ENCODE measurements at regions not wholly inside any gene's neighbourhood (a gene's known extent, or its start where the extent isn't known, plus 50 kb on each side); places are given as distances from the start of the nearest gene placed in this dataset.

DNA sequence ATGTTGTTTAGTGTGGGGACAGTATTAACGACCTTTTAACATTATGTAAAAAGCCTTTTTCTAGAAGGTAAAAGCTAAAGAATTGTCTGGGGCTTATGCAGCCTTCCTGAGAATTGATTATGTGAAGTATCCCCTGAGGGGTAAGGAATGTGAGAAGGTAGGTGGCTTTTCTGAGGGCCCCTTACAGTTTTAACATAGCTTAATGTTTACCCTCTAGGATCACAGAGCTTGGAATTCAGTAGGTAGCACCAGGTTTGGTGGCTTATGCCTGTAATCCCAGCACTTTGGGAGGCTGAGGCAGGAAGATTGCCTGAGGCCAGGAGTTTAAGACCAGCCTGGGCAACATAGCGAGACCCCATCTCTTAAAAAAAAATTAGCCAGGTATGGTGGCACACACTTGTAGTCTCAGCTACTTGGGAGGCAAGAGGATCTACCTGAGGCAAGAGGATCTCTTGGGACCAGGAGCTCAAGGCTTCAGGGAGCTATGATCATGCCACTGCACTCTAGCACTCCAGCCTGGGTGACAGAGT is 101.3 kb downstream of the OLFM4 start:
- TF ChIP-seq, protein P1, sequence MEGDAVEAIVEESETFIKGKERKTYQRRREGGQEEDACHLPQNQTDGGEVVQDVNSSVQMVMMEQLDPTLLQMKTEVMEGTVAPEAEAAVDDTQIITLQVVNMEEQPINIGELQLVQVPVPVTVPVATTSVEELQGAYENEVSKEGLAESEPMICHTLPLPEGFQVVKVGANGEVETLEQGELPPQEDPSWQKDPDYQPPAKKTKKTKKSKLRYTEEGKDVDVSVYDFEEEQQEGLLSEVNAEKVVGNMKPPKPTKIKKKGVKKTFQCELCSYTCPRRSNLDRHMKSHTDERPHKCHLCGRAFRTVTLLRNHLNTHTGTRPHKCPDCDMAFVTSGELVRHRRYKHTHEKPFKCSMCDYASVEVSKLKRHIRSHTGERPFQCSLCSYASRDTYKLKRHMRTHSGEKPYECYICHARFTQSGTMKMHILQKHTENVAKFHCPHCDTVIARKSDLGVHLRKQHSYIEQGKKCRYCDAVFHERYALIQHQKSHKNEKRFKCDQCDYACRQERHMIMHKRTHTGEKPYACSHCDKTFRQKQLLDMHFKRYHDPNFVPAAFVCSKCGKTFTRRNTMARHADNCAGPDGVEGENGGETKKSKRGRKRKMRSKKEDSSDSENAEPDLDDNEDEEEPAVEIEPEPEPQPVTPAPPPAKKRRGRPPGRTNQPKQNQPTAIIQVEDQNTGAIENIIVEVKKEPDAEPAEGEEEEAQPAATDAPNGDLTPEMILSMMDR (IDR thresholded peaks at IDR 0.05; ENCODE audit: control insufficient read depth, insufficient read depth, low read depth, low read length, missing control alignments) = no peak
- no peak overlapping the region for H3K4me3 ChIP-seq (ENCODE audit: control insufficient read depth, low read depth, low read length)
- no peak for DNase-seq (ENCODE audit: low read depth)

DNA sequence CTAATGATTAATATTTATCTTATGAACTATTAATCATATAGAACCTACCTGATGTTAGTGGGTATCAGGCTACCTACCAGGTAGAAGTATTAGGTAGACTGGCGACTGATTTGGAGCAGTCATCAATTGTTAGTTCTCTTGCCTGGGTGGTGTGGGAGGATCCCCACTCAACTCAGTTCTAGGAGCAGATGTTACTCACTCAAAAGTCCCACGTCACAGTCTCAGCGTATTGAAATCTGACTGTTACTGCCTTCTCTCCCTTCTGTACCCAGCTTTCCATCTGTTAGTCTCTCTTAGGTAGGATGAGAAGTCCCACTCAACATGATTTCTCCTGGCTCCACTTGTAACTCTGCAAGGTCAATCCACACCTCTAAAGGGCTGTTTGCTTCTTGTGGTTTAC is 102.7 kb downstream of the OLFM4 start:
- H3K4me3 ChIP-seq (ENCODE audit: control insufficient read depth, low read depth, low read length) = no peak overlapping the region
- no peak for DNase-seq (ENCODE audit: low read depth)
- TF ChIP-seq, protein P1 (IDR thresholded peaks at IDR 0.05; ENCODE audit: control insufficient read depth, insufficient read depth, low read depth, low read length, missing control alignments) = no peak

DNA sequence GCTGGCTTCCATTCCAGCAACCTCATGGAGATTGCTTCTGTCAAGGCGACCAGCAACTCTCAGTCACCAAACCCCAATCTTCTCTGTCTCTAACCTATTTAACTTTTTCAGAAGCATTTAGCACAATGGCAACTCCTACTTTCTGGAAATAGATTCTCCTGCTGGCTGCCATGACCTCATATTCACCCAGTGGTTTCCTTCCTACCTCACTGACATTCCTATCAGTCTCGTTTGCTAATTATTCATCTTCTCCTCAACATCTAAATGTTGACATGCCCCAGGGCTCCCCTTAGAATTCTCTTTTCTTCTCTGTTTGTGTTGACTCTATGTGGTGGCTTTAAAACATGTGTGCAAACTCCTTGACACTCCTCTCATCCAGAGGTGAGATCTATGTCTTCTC is 106.7 kb downstream of the OLFM4 start:
- H3K4me3 ChIP-seq (ENCODE audit: control insufficient read depth, low read depth, low read length) = no peak overlapping the region
- no peak for DNase-seq (ENCODE audit: low read depth)
- TF ChIP-seq, protein P1 (IDR thresholded peaks at IDR 0.05; ENCODE audit: control insufficient read depth, insufficient read depth, low read depth, low read length, missing control alignments) = no peak

DNA sequence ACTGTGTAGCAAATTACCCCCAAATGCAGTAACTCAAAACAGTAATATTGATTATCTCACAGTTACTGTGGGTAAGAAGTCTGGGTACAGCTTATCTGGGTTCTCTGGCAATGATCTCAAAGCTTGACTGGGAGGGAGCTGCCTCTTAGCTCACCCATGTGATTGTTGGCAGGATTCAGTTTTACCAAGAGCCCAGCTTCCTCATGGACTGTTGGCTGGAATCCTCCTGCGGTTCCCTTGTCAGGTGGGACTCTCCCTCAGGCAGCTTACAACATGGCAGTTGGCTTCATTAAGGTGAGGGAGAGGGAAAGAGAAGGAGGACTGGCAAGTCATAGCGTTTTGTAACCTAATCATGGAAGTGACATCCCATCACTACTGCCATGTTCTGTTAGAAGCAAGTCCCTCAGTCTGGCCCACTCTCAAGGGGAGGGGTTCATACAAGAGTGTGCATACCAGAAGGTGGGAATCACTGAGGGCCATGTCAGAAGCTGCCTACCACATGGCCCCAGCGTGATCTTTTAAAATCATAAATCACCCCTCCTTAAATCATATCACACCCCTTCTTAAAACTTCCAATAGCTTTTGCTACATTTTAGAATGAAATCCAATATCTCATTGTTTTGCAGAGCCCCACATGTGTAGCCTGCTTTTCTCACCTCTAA is 108.1 kb downstream of the OLFM4 start:
- no peak overlapping the region for H3K4me3 ChIP-seq (ENCODE audit: control insufficient read depth, low read depth, low read length)
- TF ChIP-seq, protein P1 (IDR thresholded peaks at IDR 0.05; ENCODE audit: control insufficient read depth, insufficient read depth, low read depth, low read length, missing control alignments) = no peak
- no peak for DNase-seq (ENCODE audit: low read depth)

DNA sequence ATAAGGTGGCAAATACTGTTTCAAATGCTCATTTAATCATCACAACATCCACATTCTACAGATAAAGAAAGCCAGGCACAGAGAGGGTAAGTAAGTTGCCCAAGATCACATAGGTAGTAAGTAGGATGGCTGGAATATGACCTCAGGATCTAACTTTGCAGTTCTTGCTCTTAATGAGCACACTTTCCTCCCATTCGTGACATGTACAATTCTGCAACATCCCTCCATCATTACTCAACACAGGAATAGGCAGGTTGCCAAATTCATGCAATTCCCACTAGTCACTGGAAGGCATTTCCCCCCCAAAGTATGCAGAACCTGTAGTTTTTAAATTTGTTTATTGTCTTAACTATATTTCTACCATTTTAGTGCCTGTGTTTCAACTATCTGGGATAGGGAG is 109.2 kb downstream of the OLFM4 start:
- DNase-seq (ENCODE audit: low read depth) = no peak
- TF ChIP-seq, protein P1 (IDR thresholded peaks at IDR 0.05; ENCODE audit: control insufficient read depth, insufficient read depth, low read depth, low read length, missing control alignments) = no peak
- no peak overlapping the region for H3K4me3 ChIP-seq (ENCODE audit: control insufficient read depth, low read depth, low read length)

DNA sequence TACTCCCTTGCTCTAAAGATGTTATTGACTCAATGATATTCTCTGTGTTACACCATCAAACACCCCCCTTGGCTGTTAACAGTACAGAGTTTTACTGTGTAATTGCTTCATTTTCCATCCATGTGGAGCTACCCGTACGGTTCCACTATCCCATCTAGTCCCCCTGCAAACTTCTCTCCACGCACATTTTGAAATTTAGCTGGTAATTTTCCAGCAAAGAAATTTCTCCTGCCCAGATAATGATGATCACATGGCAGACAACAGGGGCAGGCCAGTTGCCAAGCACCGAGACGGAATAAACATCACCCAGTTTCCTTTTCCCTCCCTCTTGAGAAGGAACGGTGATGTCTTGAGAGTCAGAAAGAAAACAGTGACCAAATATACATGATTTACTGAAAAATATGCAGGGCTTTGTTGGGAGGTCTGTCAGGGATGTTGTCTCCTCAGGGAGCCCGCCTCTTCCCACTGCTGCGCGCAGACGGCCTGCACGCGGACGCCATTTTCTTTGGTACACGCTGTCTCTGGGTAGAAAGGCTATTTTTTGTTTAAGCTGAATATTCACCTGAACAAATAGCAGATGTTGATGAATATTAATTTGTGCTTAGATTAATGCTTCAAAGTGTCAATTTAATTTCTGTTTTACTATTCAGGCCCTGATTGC is 109.9 kb downstream of the OLFM4 start:
- no peak for DNase-seq (ENCODE audit: low read depth)
- TF ChIP-seq, protein P1 (IDR thresholded peaks at IDR 0.05; ENCODE audit: control insufficient read depth, insufficient read depth, low read depth, low read length, missing control alignments) = no peak
- no peak overlapping the region for H3K4me3 ChIP-seq (ENCODE audit: control insufficient read depth, low read depth, low read length)

All from AG09309 (cell line).